HEK293 (cell line): ENCODE measurements at regions not wholly inside any gene's neighbourhood (a gene's known extent, or its start where the extent isn't known, plus 50 kb on each side); places are given as distances from the start of the nearest gene placed in this dataset.

Source experiments
- CTCF ChIA-PET: fragments of 350-600 bp; formaldehyde crosslinking; extraction: SDS; loops from one replicate; lab custom pipeline; 2021; ENCODE audit warnings: antibody characterized with exemption; lab: Yijun Ruan, JAX
- POLR2A ChIA-PET: fragments of 300-600 bp; formaldehyde crosslinking; extraction: SDS; loops from one replicate; lab custom pipeline; 2020; ENCODE audit warnings: antibody characterized with exemption, inconsistent platforms; lab: Yijun Ruan, JAX
- H3K27ac ChIP-seq: fragments of 200-500 bp; sonication (Bioruptor generic); 2 replicates; pipeline ENCODE4 v1.5.1; 2014; ENCODE audit warnings: low read depth, low read length, control low read depth, inconsistent platforms; ENCODE audit errors: extremely low read depth
- H3K36me3 ChIP-seq, 2 experiments: fragments of 200-500 bp in 1 of 2; sonication (Bioruptor generic) in 1 of 2; 1 replicate in 1 of 2; 2 replicates in 1 of 2; pipeline ENCODE4 v1.5.1; 2014 to 2017; ENCODE audit warnings: inconsistent platforms in 2 of 2, low read length in 2 of 2; ENCODE audit not compliant: control insufficient read depth in 2 of 2, insufficient read depth in 1 of 2
- H3K4me1 ChIP-seq: fragments of 200-500 bp; sonication (Bioruptor generic); 2 replicates; pipeline ENCODE4 v1.5.1; 2014; ENCODE audit warnings: mild to moderate bottlenecking, low read length, inconsistent platforms; ENCODE audit not compliant: control insufficient read depth, insufficient read depth
- H3K4me3 ChIP-seq: 2 replicates; pipeline ENCODE4 v1.5.1; 2011; ENCODE audit warnings: low read depth, mild to moderate bottlenecking, control low read depth, low read length, moderate library complexity
- H3K9me3 ChIP-seq: fragments of 200-500 bp; sonication (Bioruptor generic); 2 replicates; pipeline ENCODE4 v1.5.1; 2014; ENCODE audit warnings: low read depth, low read length, inconsistent platforms; ENCODE audit not compliant: control insufficient read depth, insufficient read depth
- HOXA7 ChIP-seq: sonication (generic); formaldehyde crosslinking; IDR thresholded peaks from 2 replicates; pipeline ENCODE4 v1.8.1; 2022; ENCODE audit warnings: missing genetic modification reagents, borderline replicate concordance
- KLF7 ChIP-seq: fragments of 450-650 bp; formaldehyde crosslinking; IDR thresholded peaks from 2 replicates; pipeline ENCODE4 v1.5.1; 2016; ENCODE audit warnings: missing biosample characterization, missing genetic modification characterization, borderline replicate concordance
- PBX3 ChIP-seq: sonication (generic); formaldehyde crosslinking; IDR thresholded peaks from 2 replicates; pipeline ENCODE4 v1.8.1; 2022; ENCODE audit warnings: mild to moderate bottlenecking, moderate library complexity, missing genetic modification reagents
- PRDM4 ChIP-seq: fragments of 450-650 bp; formaldehyde crosslinking; IDR thresholded peaks from 2 replicates; pipeline ENCODE4 v1.5.1; 2017; ENCODE audit warnings: missing biosample characterization, missing genetic modification characterization
- ZNF157 ChIP-seq: fragments of 450-650 bp; formaldehyde crosslinking; IDR thresholded peaks from 2 replicates; pipeline ENCODE4 v1.5.1; 2016; ENCODE audit warnings: missing biosample characterization, missing genetic modification characterization
- ZNF23 ChIP-seq: fragments of 450-650 bp; formaldehyde crosslinking; IDR thresholded peaks from 2 replicates; pipeline ENCODE4 v1.5.1; 2016; ENCODE audit warnings: missing biosample characterization, missing genetic modification characterization, borderline replicate concordance
- ZNF292 ChIP-seq: fragments of 450-650 bp; formaldehyde crosslinking; IDR thresholded peaks from 2 replicates; pipeline ENCODE4 v1.5.1; 2016; ENCODE audit warnings: low read depth, missing biosample characterization, missing genetic modification characterization, borderline replicate concordance
- ZNF311 ChIP-seq: fragments of 450-650 bp; formaldehyde crosslinking; IDR thresholded peaks from 2 replicates; pipeline ENCODE4 v1.5.1; 2017; ENCODE audit warnings: missing biosample characterization, missing genetic modification characterization, borderline replicate concordance
- ZNF335 ChIP-seq: fragments of 450-650 bp; formaldehyde crosslinking; conservative IDR thresholded peaks from 2 replicates; pipeline ENCODE4 v1.5.1; 2016; ENCODE audit warnings: missing biosample characterization, missing genetic modification characterization
- ZNF354C ChIP-seq: fragments of 450-650 bp; formaldehyde crosslinking; IDR thresholded peaks from 2 replicates; pipeline ENCODE4 v1.5.1; 2016; ENCODE audit warnings: missing biosample characterization, missing genetic modification characterization, low read depth, borderline replicate concordance
- ZNF530 ChIP-seq: fragments of 450-650 bp; formaldehyde crosslinking; IDR thresholded peaks from 2 replicates; pipeline ENCODE4 v1.5.1; 2016; ENCODE audit warnings: low read depth, missing biosample characterization, missing genetic modification characterization
- ZNF548 ChIP-seq: fragments of 450-650 bp; formaldehyde crosslinking; IDR thresholded peaks from 2 replicates; pipeline ENCODE4 v1.5.1; 2016; ENCODE audit warnings: missing biosample characterization, missing genetic modification characterization
- ZNF555 ChIP-seq: fragments of 450-650 bp; formaldehyde crosslinking; conservative IDR thresholded peaks from 2 replicates; pipeline ENCODE4 v1.5.1; 2017; ENCODE audit warnings: missing biosample characterization, mild to moderate bottlenecking, missing genetic modification characterization, inconsistent platforms
- ZNF560 ChIP-seq: fragments of 450-650 bp; formaldehyde crosslinking; IDR thresholded peaks from 2 replicates; pipeline ENCODE4 v1.5.1; 2017; ENCODE audit warnings: missing biosample characterization, missing genetic modification characterization, borderline replicate concordance
- ZNF624 ChIP-seq: fragments of 450-650 bp; formaldehyde crosslinking; IDR thresholded peaks from 2 replicates; pipeline ENCODE4 v1.5.1; 2017; ENCODE audit warnings: missing biosample characterization, missing genetic modification characterization
- ZNF654 ChIP-seq: fragments of 450-650 bp; formaldehyde crosslinking; IDR thresholded peaks from 2 replicates; pipeline ENCODE4 v1.5.1; 2016; ENCODE audit warnings: low read depth, missing biosample characterization, missing genetic modification characterization
- ZNF660 ChIP-seq: fragments of 450-650 bp; IDR thresholded peaks from 2 replicates; pipeline ENCODE4 v1.5.1; 2018; ENCODE audit warnings: missing biosample characterization, mild to moderate bottlenecking, missing genetic modification characterization
- ZNF701 ChIP-seq: fragments of 450-650 bp; formaldehyde crosslinking; IDR thresholded peaks from 2 replicates; pipeline ENCODE4 v1.5.1; 2016; ENCODE audit warnings: missing biosample characterization, missing genetic modification characterization
- ZXDB ChIP-seq: fragments of 450-650 bp; formaldehyde crosslinking; IDR thresholded peaks from 2 replicates; pipeline ENCODE4 v1.5.1; 2016; ENCODE audit warnings: missing biosample characterization, missing genetic modification characterization
- TF ChIP-seq, protein P1 (sequence below): fragments of 450-650 bp; formaldehyde crosslinking; IDR thresholded peaks from 2 replicates; pipeline ENCODE4 v1.5.1; 2016; ENCODE audit warnings: missing biosample characterization, missing genetic modification characterization

DNA sequence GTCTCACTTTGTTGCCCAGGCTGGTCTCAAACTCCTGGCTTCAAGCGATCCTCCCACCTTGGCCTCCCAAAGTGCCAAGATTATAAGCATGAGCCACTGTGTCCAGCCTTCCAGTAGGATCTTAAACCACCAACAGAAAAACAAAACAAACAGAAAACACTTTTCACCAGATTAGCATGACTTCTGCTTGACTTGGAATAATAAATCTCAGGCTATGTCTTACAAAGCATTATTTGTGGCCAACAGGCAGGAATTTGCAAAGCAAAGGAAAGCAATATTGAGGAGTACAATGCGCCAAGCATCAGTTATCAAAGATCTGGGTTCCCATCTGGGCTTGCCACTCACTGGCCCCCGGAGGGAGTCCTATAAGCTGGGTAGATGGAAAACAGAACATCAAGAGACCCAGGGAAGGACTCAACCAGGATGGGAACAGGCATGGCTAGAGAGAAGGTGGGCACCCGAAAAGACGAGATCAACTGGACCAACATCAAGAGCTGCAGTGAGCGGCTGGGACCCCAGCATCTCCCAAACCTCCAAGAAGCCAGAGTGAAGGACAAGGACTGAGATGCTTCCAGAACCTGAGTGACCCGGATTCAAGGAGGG lies 101.2 kb downstream of the TMEM30B start:
- Histone ChIP-seq H3K4me1 (no peaks in the 10 kb centered on the region), H3K27ac (no peak overlapping the region), H3K9me3 (no peaks in the 10 kb centered on the region), H3K36me3 (no peaks in the 10 kb centered on the region), H3K4me3 (no peak overlapping the region)
- ChIA-PET POLR2A (no interaction called here), CTCF (no interaction called here)
- TF ChIP-seq PBX3 (CRISPR knock-in tag): no peak
- no peak for TF ChIP-seq ZNF555
- no peak for TF ChIP-seq ZNF335 (tag by site-specific recombination)
- no peak for TF ChIP-seq ZNF701 (tag by site-specific recombination)
- TF ChIP-seq ZNF624 (tag by site-specific recombination): no peak
- TF ChIP-seq ZNF354C (tag by site-specific recombination): no peak
- no peak for TF ChIP-seq ZNF157 (tag by site-specific recombination)
- no peak for TF ChIP-seq ZNF311
- no peak for TF ChIP-seq ZNF654 (tag by site-specific recombination)
- no peak for TF ChIP-seq ZNF530 (tag by site-specific recombination)
- TF ChIP-seq, protein P1, sequence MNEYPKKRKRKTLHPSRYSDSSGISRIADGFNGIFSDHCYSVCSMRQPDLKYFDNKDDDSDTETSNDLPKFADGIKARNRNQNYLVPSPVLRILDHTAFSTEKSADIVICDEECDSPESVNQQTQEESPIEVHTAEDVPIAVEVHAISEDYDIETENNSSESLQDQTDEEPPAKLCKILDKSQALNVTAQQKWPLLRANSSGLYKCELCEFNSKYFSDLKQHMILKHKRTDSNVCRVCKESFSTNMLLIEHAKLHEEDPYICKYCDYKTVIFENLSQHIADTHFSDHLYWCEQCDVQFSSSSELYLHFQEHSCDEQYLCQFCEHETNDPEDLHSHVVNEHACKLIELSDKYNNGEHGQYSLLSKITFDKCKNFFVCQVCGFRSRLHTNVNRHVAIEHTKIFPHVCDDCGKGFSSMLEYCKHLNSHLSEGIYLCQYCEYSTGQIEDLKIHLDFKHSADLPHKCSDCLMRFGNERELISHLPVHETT (tag by site-specific recombination): no peak
- TF ChIP-seq ZNF292 (tag by site-specific recombination): no peak
- TF ChIP-seq ZNF560 (tag by site-specific recombination): no peak
- no peak for TF ChIP-seq HOXA7 (CRISPR knock-in tag)
- TF ChIP-seq ZNF548: no peak
- no peak for TF ChIP-seq PRDM4 (tag by site-specific recombination)
- TF ChIP-seq ZNF23 (tag by site-specific recombination): no peak
- no peak for TF ChIP-seq KLF7 (tag by site-specific recombination)

GRCh38 chr14:61179061-61179690 lies 102.0 kb downstream of the TMEM30B start:
- no peak overlapping the region for H3K27ac ChIP-seq
- H3K36me3 ChIP-seq: no peaks in the 10 kb centered on the region
- ChIA-PET CTCF (no interaction called here), POLR2A (no interaction called here)
- TF ChIP-seq ZNF660 (tag by site-specific recombination) (no peak), ZXDB (tag by site-specific recombination) (no peak)
- no peaks in the 10 kb centered on the region for H3K4me1 ChIP-seq
- H3K4me3 ChIP-seq: no peak overlapping the region
- no peaks in the 10 kb centered on the region for H3K9me3 ChIP-seq
